Mesenteric fat pad (tissue), 1 donor: ENCODE measurements at regions not wholly inside any gene's neighbourhood (a gene's known extent, or its start where the extent isn't known, plus 50 kb on each side); places are given as distances from the start of the nearest gene placed in this dataset.
A peak's percentile ranks its signal among the peaks of the same experiment; 100 is the strongest.
"Not testable (repeated sequence)": the region's sequence is repeated elsewhere in the genome, so short reads cannot be mapped to it uniquely, and the experiment has no call there.

Experiments used
- DNase-seq: peaks from one replicate; pipeline ENCODE4 v3.0.0-alpha.2; 2020; ENCODE audit warnings: low spot score
- donor health status: DM: yes; HTN: yes; CAD: no.

DNA sequence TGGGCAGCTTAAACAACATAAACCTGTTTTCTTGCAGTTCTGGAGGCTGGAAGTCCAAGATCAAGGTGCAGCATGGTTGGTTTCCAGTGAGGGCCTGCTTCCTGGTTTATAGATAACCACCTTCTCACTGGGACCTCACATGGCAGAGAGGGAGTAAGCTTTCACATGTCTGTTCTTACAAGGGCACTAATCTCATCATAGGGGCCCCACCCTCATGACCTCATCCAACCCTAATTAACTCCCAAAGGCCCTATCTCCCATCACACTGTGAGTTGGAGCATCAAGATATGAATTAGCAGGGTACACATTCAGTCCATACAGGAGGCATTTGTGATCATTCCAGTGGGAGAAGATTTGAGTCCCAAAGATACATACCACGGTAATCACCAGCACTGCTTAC is 50.5 kb upstream of the GRIN2A start:
- DNase-seq = no peak

DNA sequence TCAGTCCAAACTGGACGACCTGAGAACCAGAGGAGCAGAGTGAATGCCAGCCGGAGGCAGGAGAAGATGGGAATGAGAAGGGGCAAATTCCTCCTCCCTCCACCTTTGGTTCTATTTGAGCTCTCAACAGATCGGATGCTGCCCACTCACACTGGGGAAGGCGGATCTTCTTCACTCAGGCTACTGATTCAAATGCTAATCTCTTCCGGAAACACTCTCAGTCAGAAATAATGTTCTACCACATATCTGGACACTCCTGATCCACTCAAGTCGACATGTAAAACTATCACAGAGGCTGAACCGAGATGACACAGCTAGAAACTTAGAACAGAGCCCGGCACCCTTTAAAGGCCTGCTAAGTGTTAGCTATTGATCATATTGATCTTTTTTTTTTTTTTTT is 57.4 kb upstream of the GRIN2A start:
- DNase-seq = no peak

DNA sequence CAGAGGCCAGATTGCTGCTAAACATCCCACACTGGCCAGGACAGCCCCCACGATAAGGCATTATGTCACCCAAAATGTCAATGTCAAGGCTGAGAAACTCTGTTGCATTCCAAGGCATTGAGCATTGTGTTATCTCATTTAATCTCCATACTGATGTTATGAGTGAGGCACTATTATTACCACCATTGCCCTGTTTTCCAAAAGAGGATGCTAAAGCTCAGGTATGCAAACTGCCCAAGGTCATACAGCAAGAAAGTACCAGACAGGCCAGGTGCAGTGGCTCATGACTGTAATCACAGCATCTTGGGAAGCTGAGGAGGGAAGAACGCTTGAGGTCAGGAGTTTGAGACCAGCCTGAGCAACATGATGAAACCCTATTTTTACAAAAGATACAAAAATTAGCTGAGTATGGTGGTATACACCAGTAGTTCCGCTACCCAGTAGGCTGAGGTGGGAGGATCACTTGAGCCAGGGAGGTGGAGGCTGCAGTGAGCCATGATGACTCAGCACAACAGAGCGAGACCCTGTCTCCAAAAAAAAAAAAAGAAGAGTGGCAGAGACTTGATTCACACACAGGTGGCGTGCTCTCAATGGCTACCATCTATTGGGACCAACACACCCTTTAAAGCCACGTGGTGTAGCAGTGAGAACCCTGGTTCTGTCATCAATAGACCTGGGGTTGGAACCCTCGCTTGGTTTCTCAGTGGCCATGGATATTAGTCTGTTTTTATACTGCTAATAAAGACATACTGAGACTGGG is 58.8 kb upstream of the GRIN2A start:
- DNase-seq = no peak

DNA sequence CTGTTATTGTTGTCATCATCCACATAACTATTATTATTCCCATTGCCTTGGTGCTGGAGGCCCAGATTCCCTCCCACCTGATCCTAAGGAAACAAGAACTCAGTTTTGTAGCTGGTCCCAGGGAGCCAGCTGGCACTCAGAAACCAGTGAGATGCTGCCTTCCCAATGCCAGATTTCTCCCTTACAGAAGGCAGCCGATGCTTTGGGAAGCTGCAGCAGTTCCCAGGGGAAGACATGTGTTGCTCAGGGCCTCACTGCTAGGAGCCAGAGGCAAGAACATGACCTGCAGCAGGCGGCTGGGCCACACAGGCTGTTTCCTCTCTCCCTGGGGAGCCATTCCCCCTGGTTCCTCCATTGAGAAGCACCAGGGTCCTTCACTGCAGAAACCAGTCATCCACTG is 59.9 kb upstream of the GRIN2A start:
- no peak for DNase-seq

DNA sequence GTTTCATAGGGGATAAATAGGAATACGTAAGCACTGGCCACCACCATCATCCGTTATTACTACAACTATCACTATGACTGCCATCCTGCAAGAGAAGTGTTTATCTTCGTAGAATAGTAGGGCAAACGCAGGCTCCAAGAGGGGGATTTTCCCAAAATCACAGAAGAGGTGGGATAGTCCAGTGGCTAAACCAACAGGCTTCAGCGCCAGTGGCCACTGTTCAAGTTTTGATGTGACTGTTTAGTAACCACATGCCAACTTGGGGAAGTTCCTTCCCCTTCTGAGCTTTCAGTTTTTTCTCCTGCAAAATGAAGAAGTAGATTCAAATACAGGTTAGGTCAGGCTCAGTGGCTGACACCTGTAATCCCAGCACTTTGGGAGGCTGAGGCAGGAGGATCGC is 60.7 kb upstream of the GRIN2A start:
- no peak for DNase-seq

DNA sequence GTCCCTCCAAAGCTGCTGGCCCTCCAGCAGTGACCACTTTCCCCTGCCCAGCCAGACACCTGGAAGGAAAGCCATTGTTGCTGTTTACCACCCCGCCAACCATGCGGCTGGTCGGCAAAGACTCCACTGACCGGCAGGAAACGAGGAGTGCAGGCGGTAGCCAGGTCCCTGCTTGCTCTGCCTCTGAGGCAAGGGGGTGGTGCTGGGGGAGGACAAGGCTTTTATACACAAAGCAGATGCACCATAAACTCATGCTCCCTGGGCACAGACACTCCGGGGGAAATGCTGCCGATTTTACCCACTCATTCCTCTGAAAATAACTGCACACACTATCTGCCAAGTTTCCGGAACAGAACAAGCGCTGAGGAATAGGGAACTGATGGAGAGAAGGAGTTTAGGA is 62.8 kb upstream of the GRIN2A start:
- no peak for DNase-seq

DNA sequence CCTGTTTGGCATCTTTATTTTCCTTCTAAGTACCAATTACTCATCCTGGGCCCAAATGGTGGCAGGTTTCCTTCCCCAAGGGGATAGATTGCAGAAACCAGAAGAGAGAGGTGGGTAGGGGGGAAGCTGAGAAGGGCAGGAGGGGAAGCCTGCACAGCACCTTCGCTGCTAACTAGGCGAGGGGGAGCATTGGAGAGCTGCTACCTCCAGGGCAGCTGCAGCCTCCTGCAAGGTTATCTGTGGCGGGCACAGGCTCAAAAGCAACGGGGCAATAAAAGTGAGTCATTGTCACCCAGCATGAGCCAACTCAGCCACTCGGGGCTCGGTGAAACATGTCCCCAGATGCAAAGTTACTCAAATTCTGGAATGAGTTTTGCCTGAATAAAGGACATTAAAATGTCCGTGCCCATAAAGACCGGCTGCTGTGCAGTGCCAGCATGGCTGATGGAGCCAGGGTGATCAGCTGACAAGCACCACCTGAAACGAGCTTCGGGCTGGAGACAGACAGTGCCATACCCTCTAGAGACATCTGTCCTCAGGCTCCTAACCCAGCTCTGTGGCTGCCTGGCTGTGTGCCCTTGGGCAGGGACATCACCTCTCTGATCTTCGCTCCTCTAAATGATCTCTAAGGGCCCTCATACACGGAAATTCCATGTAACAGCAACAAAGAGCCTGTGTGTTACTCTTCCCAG is 68.1 kb upstream of the GRIN2A start:
- no peak for DNase-seq

DNA sequence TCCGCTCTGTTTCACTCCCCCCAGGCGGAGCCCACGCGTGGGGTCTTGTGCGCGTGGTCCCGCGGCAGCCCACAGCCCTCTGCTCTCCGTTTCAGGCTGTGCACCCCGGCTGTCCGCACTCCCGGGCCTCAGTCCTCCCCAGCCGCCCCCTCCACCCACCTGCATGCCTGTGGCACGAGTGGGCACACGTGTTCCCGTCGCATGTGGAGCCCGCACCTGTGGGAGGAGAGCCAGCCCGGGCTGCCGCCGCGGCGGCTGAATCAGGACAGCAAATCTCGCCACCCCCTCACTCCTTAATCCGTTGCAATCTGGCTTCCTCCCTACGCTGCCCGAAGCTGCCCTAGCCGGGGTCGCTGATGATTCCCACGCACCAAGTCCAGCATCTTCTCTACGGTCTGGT is 69.9 kb upstream of the GRIN2A start:
- no peak for DNase-seq

DNA sequence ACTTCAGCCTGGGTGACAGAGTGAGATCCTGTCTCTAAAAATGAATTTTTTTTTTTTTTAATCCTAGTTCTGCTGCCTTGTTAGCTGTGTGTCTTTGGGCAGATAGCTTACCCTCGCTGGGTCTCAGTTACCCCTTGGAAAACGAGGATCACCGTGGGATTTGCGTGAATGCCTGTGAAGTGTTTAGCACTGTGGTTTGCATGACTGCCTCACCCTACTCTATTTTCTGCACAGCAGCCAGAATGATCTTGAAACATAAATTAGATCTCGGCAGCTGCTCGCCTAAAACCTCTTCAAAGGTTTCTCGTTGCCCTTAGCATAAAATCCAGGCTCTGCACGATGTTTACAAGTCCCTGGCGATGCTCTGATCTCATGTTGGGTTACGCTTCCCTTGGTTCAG is 71.2 kb upstream of the GRIN2A start:
- no peak for DNase-seq

DNA sequence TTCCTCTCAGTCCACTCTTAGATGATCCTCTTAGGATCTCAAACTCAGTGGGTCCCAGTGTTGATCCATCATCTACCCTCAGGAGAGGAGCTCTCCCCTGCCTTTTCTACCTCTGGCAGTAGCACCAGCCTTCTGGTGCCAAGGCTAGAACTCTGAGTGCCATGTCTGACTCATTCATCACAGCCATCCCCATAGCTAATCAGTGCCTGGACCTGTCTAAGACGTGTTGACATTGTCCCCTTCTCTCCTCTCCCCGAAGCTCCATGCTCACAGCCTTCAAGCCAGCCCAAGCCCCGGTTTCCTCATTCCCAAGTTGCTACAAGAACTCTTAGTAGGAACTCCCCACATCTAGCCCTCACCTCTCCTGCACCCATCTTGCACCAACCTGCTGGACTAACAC is 73.5 kb upstream of the GRIN2A start:
- DNase-seq = no peak

DNA sequence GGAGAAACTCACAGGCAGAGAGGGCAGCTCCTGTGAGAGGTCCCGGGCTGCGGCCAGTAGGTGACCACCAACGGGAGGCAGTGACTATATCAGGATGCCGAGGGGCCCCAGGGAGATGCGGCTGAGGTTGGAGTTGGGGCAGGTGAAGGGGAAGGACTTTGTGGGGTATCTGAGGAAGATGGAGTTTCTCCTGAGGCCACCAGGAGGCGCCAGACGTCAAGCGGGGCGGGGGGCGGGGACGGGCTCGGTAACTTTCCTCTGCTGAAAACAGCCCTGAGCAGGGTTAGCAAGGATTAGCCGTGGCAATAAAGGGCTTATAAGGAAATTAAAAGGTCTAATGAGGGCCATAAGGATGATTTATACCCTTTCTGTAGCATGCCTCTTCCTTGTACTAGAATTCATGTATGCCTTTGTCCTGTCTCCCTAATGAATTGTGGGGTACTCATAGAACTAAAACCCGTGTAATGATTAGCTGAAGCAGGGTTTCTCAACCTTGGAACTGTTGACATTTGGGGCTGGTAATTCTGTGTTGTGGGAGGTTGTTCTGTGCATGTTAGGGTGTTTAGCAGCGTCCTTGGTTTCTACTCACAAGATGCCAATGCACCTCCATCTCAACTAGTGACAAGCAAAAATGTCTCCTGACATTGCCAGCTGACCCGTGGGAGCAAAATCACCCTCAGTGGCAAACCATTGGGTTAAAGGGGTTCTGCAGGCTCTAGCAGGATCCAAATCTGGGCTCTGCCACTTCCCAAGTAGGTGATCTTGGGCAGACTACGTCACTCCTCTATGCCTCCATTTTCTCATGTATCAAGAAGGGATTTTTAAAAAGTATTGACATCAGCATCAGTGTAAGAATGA is 74.8 kb upstream of the GRIN2A start:
- no peak for DNase-seq

DNA sequence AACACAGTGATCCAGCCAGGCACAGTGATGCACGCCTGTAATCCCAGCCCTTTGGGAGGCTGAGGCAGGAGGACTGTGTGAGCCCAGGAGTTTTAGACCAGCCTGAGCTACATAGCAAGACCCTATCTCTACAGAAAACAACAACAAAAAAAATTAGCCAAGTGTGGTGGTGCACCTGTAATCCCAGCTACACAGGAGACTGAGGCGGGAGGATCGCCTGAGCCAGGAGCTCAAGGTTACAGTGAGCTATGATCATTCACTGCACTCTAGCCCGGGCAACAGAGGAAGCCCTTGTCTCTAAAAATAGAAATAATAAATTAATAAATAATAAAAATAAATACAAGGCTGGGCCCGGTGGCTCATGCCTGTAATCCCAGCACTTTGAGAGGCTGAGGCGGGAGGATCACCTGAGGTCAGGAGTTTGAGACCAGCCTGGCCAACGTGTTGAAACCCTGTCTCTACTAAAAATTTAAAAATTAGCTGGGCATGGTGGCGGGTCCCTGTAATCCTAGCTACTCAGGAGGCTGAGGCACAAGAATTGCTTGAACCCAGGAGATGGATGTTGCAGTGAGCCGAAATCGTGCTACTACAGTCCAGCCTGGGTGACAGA is 75.5 kb upstream of the GRIN2A start:
- not testable (repeated sequence) for DNase-seq

DNA sequence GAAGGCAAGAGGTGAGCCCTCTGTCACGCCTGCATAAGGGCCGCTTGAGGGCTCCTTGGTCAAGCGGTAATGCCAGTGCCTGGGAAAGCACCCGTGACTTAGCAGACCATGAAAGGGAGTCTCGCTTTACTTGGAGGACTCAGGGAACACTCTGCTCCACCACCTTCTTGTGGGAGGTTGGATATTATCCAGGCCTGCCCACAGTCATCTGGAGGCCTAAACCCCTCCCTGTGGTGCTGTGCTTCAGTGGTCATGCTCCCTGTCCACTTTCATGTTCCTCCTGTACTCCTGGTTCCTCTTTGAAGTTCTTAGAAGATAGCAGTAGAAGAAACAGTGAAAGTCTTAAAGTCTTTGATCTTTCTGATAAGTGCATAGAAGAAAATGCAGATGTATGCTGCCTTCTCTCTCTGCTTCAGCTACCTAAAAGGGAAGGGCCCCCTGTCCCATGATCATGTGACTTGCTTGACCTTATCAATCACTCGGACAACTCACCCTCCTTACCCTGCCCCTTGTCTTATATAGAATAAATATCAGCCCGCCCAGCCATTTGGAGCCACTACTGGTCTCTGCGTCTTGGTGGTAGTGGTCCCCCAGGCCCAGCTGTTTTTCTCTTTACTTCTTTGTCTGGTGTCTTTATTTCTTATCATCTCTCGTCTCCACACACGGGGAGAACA is 76.8 kb upstream of the GRIN2A start:
- DNase-seq = not testable (repeated sequence)

DNA sequence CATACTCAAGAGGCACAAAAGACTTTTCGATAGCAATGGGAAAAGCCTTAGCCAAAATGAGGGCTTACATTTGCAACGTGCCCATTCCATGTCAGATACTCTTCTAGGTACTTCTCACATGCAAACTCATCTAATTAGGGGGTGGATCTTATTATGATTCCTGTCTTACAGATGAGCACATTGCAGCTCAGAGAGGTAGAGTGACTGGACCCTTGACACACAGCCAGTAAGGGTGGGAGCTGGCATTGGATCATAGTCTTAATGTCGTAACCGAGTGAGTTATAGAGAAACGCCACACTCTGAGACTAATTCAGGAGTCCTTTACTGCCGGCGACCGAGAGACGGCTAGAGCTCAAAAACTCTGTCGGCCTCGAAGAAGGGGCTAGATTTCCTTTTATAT is 78.8 kb upstream of the GRIN2A start:
- no peak for DNase-seq

DNA sequence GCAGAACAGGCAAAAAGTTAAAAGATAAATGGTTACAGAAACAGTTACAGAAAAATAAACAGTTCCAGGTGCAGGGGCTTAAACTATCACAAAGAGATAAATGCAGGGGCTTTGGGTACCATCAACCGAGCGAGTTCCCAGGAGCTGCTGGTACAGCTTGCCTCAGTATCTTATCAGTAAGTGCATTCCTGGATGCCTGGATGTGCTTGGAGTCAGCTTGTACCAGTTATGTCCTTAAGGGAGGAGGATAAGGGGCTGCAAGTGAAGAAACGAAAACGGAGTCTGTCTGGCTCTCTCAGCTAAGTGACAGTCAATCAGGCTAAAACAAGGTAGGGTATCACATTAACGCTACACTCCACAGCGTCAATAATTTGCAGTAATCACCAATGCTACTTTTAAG is 79.3 kb upstream of the GRIN2A start:
- not testable (repeated sequence) for DNase-seq

DNA sequence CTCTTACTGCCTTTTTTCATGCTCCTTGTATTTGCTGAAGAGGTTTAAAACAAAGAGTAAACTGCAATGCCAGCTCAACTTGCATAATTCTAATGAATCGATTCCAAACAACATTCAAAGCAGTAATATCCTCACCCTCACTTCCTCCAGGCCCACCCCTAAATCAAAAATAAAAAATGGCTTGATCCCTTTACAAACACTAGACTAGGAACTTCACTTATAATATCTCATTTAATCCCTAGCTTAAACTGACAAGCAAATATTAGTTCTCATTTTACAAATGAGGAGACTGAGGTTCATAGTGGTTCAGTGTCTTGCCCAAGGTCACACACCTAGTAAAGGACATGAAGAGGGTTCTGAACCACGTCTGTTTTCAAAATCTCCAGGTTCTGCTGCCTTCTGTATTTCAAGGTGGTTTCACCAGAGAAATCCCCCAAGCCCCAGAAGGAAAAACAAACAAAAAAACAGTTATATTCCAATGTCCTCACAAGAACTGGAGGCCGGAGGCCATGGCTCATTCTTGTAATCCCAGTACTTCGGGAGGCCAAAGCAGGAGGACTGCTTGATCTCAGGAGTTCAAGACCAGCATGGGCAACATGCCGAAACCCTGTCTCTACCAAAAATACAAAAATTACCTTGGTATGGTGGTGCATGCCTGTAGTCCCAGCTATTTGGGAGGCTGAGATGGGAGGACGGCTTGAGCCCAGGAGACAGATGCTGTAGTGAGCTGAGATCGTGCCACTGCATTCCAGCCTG is 80.3 kb upstream of the GRIN2A start:
- DNase-seq = no peak

DNA sequence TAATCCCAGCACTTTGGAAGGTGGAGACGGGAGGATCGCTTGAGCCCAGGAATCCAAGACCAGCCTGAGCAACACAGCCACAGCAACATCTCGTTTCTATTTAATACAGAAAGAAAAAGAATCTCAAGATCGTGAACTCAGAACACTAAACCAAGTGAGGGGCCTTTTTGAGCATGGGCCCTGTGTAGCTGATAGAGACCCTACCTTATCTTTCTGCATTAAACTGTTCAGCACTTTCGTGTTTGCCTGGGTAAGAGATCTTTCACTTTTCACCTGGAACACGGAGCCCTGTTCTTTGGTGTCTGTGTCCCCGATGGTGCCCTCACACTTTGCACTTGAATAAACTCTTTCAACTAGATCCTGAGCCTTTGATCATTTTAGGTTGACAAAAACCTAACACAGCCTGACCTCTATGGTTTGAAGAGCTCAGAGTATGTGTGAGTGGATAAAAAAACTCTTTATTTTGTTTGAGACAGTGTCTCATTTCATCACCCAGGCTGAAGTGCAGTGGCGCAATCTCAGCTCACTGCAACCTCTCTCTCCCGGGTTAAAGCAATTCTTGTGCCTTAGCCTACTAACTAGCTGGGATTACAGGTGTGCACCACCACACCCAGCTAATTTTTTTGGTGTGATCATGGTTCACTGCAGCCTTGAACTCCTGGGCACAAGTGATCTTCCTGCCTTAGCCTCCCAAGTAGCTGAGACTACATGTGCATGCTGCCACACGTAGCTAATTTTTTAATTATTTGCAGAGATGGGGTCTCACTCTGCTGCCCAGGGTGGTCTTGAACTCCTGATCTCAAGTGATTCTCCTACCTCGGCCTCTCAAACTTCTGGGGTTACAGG is 83.8 kb upstream of the GRIN2A start:
- peak; percentile 39 for DNase-seq

DNA sequence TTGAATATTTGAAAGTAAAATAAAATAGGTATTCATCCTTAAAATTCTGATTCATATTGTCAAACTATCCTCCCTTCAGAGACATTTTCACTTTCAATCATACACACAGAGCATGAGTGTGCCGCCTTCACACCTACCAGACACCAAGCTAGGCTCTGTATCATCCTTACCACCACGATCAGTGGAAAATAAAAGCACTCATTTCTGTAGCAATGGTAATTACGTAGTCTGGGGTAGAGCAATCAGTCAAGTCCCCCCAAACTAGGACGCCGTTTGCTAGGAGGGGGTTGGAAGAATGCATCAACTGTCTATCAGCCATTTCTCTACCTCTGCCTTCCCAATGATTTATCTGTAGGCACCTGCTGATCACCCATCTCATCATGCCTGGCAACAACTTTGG is 84.6 kb upstream of the GRIN2A start:
- DNase-seq = peak; percentile 2

DNA sequence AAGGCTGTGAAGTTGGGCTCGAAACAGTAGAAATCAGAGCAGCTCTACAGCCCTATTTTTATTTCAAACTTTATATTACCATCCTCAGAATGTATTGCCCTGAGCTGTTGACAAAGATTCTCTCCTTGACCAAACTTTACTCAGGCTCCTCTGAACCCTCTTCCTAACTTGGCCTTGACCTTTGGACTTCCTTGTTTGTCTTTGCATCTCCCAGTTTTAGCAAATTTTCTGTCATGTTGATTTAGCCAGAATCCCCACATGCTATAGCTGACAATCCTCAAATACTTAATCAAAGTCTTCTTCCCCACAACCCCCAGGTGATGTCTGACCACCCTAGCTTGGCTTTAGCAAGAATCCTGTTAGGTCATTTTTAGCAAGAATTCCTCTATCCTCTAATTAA is 87.4 kb upstream of the GRIN2A start:
- DNase-seq = no peak
